GM12874 (cell line): ENCODE measurements at regions not wholly inside any gene's neighbourhood (a gene's known extent, or its start where the extent isn't known, plus 50 kb on each side); places are given as distances from the start of the nearest gene placed in this dataset.

Experiments
- TF ChIP-seq, protein P1 (sequence below): IDR thresholded peaks from 2 replicates; pipeline ENCODE4 v1.5.1; 2011; ENCODE audit warnings: low read depth, mild to moderate bottlenecking, control low read depth, low read length, moderate library complexity; ENCODE audit not compliant: insufficient read depth

DNA sequence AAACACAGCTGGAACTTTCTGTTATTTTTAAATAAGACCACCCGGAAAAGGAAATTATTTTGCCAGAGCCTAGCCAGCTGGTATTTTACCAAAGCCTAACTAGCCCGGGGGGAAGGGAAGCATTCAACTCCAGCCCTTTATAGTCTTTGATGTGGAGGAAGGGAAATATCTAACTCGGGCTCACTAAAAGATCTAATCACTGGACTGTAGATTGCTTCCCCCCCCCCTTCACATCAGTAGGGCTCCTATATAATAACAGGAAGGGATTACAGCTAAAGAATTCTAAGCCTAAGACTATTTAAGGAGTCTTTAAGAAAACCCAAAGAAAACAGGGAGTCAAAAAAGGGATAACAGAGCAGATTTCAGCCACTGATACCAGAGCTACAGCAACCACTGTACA lies 431.1 kb downstream of the KCNH5 start:
- TF ChIP-seq, protein P1, sequence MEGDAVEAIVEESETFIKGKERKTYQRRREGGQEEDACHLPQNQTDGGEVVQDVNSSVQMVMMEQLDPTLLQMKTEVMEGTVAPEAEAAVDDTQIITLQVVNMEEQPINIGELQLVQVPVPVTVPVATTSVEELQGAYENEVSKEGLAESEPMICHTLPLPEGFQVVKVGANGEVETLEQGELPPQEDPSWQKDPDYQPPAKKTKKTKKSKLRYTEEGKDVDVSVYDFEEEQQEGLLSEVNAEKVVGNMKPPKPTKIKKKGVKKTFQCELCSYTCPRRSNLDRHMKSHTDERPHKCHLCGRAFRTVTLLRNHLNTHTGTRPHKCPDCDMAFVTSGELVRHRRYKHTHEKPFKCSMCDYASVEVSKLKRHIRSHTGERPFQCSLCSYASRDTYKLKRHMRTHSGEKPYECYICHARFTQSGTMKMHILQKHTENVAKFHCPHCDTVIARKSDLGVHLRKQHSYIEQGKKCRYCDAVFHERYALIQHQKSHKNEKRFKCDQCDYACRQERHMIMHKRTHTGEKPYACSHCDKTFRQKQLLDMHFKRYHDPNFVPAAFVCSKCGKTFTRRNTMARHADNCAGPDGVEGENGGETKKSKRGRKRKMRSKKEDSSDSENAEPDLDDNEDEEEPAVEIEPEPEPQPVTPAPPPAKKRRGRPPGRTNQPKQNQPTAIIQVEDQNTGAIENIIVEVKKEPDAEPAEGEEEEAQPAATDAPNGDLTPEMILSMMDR = no peak

DNA sequence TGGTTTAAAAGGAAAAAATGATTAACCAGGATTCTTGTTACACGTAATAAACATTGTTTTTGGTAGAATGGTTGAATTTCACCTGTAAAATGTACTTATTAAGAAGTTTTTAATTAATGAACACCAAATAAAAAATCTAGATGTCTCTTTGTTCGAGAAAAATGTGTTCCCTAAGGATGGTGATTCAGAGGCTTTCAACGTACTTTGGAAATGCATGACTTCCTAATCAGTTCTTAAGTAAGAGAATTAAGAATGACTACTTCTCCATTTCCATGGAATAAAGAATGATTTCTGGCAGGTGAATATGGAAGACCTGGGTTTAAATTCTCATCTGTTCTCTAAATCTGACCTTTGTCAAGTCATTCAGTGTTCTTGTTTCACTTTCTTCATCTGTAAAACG lies 428.6 kb downstream of the KCNH5 start:
- TF ChIP-seq, protein P1 = no peak

DNA sequence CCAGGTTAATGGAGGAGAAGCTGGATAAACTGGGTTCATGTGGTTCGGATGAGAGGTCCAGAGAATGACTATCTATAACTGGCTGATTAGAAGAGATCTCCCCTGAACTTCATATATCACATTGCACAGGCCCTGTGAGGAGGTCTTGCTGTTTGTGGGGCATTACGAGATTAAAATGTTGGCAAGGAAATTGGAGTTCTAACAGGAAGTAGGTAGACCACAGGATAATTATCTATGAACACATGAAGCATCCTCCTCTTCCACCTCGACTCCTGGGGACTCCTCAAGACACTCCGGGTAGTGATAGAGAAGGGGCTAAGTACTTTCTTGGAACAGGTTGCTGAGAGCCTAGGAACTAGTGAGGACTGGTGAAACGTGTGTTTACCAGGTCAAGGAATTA lies 418.8 kb downstream of the KCNH5 start:
- TF ChIP-seq, protein P1 = no peak

DNA sequence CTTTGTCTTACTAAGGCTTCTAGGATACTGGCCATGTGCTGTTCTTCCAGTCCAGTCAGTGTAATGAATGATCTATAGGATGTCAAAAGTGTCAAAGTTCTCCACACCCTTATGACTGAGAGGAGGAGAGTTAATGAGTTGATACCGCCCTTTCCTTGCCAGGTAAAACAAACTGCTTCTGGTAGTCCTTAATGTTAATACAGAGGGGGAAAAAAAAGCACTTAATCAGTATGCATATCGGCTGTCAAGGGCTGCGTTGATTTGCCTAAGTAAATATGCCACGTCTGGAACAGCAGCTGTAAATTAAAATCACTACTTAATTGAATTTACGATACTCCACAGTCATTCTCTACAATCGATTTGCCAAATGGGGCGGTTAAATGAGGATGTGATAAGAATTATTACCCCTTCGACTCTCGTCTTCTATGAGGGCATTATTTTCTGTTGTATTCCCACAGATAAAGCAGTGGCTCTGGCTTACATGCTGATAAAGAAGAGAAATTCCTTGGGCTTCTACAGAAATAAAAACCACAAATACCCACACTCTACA lies 416.0 kb downstream of the KCNH5 start:
- TF ChIP-seq, protein P1 = no peak

DNA sequence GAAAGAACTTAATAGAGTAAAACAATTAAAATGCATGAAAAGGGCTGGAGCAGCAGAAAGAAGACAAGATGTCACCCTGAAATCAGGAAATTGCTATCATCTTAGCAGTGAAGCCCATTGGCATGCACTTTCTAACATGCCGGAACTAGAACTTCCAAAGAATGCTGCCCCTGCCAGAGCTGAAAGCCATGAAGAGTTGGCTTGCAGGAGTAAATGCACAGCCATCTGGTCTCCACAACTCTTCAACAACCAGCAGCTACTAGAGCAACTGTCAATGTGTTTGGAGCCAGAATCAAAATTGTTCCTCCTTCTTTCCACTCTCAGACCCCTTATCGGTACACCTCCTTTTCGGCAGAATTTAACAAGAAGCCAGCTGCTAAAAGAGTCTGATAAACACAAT lies 414.1 kb downstream of the KCNH5 start:
- TF ChIP-seq, protein P1 = no peak

DNA sequence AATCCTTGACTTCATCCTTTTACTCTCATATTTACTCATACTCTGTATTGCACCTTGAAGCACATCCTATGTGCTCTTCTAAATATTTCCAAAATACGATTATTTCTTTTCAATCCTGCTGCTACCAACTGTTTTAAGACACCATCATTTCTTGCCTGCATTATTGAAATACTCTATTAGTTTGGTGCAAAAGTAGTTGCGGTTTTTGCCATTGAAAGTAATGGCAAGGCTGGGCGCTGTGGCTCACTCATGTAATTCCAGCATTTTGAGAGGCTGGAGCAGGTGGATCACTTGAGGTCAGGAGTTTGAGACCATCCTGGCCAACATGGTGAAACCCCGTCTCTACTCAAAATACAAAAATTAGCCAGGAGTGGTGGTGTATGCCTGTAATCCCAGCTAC lies 412.5 kb downstream of the KCNH5 start:
- TF ChIP-seq, protein P1 = no peak

DNA sequence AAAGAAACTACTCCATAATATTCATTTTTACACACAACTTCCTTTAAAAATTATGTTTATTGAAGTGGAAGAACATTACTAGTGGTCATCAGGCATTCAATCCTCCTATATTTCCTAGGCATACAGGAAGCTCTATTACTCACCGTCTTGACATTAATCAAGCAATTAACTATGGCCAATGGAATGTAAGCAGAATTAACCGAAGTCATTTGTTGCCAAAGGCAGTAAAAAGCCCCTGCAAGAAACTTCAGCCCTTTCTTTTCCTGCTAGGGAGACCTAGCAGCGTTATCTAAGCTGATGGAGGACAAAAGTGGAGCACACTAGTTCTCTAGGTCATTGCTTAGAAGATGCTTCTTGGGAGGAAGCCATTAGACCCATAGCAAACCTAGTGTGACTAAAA lies 399.6 kb downstream of the KCNH5 start:
- TF ChIP-seq, protein P1 = no peak
